ENCODE measurements at regions not wholly inside any gene's neighbourhood (a gene's known extent, or its start where the extent isn't known, plus 50 kb on each side); places are given as distances from the start of the nearest gene placed in this dataset.

GRCh38 chr6:81694207-81694606 lies 58.3 kb downstream of the TENT5A start (continued):
- TF ChIP-seq ZNF425 (CRISPR knock-in tag; conservative IDR thresholded peaks at IDR 0.05) (no peak), MXD4 (CRISPR knock-in tag; IDR thresholded peaks at IDR 0.05; ENCODE audit: borderline replicate concordance) (no peak), PRDM15 (CRISPR knock-in tag; IDR thresholded peaks at IDR 0.05) (no peak), ZNF671 (CRISPR knock-in tag; IDR thresholded peaks at IDR 0.05) (no peak), AR (CRISPR knock-in tag; IDR thresholded peaks at IDR 0.05) (no peak), ATF1 (CRISPR knock-in tag; IDR thresholded peaks at IDR 0.05) (no peak)

- DNase-seq (ENCODE audit: low spot score) (no peak), ATAC-seq (no peak)
- Mint-ChIP-seq H3K27ac (no peak overlapping the region), H3K9me3 (no peaks in the 10 kb centered on the region), H3K27me3 (ENCODE audit: low read depth) (no peaks in the 10 kb centered on the region), H3K4me1 (peaks cover 23% of the 10 kb centered on the region), H3K36me3 (no peaks in the 10 kb centered on the region), H3K4me3 (no peak overlapping the region)
- ChIA-PET CTCF (no interaction called here), POLR2A (no interaction called here)
- TF ChIP-seq ZSCAN18 (CRISPR knock-in tag; IDR thresholded peaks at IDR 0.05) = no peak
These were observed 59.2 kb downstream of the TENT5A start for GRCh38 chr6:81693266-81693665.

GRCh38 chr6:81690073-81690472 lies 62.4 kb downstream of the TENT5A start:
- peaks cover 5% of the 10 kb centered on the region for H3K4me1 Mint-ChIP-seq
- no peaks in the 10 kb centered on the region for H3K9me3 Mint-ChIP-seq
- H3K27ac Mint-ChIP-seq = no peak overlapping the region
- no peak for ATAC-seq
- TF ChIP-seq NR2C2 (CRISPR knock-in tag; IDR thresholded peaks at IDR 0.05) (no peak), ZNF232 (CRISPR knock-in tag; IDR thresholded peaks at IDR 0.05) (no peak), JAZF1 (CRISPR knock-in tag; IDR thresholded peaks at IDR 0.05) (no peak), AR (CRISPR knock-in tag; IDR thresholded peaks at IDR 0.05) (no peak), ZNF532 (CRISPR knock-in tag; IDR thresholded peaks at IDR 0.05; ENCODE audit: borderline replicate concordance) (no peak)
- no peak for DNase-seq (ENCODE audit: low spot score)
- no peaks in the 10 kb centered on the region for H3K27me3 Mint-ChIP-seq (ENCODE audit: low read depth)
- no peaks in the 10 kb centered on the region for H3K36me3 Mint-ChIP-seq
- no peak overlapping the region for H3K4me3 Mint-ChIP-seq
- ChIA-PET POLR2A (no interaction called here), CTCF (no interaction called here)

Data from WTC11 (cell line).